C4-2B (cell line): ENCODE measurements at regions not wholly inside any gene's neighbourhood (a gene's known extent, or its start where the extent isn't known, plus 50 kb on each side); places are given as distances from the start of the nearest gene placed in this dataset.

Experiments
- H3K27ac ChIP-seq: fragments of 450-650 bp; 2 replicates; pipeline ENCODE4 v1.5.1; 2017
- ZFX ChIP-seq: fragments of 450-650 bp; IDR thresholded peaks from 2 replicates; pipeline ENCODE4 v1.6.1; 2017
- TF ChIP-seq, protein P1 (sequence below): fragments of 450-650 bp; conservative IDR thresholded peaks from 2 replicates; pipeline ENCODE4 v1.5.1; 2017; ENCODE audit warnings: mild to moderate bottlenecking

DNA sequence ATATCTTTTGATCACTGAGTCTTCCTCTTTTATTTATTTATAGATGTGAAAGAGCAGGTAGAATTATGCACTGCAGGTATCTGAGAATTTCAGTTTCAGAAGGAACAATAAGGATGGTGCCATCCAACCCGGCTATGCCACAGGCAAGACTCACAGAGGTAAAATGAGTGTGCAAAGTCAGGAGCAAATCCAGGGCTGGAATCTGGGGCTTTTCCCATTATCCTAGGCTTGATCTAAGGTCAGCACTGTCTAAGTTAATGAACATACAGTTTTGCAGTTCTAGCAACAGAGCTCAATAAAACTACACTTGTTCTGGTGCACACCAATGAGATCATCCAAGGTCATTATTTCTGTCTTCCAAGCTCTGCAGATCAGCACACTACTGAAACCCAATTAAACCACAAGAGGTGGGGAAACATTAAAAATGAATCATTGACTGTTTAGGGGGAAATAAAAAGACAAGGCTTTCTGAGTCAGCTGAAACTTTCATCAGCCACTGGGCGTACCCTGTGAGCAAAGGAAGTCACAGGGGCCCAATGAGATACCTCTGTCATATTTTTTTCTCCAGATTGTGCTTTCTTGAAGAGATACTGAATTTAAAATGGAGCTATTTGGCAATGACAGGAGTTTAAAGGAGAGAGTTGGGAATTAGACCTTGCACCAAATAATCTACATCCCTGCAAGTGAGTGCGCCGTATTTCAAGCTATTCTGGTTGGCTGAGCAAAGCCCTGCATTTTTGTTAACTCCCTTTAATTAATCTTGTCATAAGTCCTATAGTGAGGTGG lies 662.2 kb upstream of the ZNF608 start:
- peak overlapping the region; percentile 50; the same call in 1 of the 2 replicates for H3K27ac ChIP-seq
- TF ChIP-seq ZFX, result no peak
- TF ChIP-seq, protein P1, sequence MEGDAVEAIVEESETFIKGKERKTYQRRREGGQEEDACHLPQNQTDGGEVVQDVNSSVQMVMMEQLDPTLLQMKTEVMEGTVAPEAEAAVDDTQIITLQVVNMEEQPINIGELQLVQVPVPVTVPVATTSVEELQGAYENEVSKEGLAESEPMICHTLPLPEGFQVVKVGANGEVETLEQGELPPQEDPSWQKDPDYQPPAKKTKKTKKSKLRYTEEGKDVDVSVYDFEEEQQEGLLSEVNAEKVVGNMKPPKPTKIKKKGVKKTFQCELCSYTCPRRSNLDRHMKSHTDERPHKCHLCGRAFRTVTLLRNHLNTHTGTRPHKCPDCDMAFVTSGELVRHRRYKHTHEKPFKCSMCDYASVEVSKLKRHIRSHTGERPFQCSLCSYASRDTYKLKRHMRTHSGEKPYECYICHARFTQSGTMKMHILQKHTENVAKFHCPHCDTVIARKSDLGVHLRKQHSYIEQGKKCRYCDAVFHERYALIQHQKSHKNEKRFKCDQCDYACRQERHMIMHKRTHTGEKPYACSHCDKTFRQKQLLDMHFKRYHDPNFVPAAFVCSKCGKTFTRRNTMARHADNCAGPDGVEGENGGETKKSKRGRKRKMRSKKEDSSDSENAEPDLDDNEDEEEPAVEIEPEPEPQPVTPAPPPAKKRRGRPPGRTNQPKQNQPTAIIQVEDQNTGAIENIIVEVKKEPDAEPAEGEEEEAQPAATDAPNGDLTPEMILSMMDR, result no peak

DNA sequence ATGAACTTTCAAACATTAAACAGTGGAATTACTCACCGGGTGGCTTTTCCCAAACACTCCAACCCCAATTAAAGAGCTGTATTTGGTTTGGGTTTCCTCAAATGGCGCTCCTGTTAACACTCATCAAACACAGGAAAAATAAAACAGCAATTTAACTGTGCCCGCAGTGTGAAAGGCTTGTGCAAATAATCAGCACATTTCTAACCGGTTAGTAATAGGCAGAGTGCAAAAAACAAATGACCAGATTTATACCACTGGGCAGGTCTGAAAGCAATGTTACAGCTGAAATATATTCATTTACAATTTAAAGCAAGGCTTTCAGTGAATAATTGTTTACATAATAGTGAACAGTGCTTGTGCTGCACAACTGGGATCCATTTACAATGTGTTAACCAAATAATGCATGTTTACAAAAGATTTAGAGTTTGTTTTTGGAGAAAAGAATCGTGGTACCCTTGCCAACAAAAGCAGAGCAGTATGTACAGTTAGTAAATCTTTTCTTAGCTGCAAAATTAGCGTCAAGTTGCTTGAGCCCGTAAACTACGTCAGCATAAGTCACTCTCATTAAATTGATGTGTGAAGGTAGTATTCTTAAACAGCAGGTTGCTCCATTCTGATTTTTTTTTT lies 662.9 kb upstream of the ZNF608 start:
- H3K27ac ChIP-seq, result peak overlapping the region; percentile 74; the same call in 1 of the 2 replicates
- TF ChIP-seq, protein P1, result no peak
- TF ChIP-seq ZFX, result no peak

DNA sequence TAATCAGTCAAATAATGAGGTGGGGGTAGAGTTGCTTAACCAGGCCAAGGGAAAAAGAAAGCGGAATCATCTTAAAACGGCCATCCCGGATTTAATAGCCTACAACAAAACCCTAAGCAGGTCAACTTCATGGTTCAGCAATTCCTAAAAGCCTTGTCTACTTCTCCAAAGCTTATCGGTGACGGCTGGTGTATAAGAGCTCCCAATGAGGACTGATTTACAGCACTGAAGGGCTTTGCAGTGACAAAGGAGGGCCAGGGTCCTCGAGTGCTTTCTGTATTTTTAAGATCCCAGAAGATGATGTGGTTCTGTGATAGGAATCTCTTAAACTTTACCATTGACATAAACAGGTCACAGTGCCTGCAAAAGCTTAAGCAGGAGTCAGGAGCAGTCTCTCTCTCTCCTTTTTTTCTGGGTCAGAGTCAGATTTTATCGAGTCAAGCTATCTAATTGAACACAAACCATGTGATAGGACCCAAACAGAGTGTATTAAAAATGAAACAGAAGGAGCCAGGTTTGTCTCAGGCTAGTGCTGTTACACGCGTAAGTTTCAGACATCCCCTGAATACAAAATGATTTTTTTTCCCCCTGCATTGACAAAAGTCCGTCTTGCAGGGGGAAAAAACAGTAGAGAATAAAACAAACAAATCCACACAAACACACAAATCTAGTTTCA lies 663.6 kb upstream of the ZNF608 start:
- no peak for TF ChIP-seq ZFX
- TF ChIP-seq, protein P1, result no peak
- peak overlapping the region; percentile 74; the same call in 1 of the 2 replicates for H3K27ac ChIP-seq

DNA sequence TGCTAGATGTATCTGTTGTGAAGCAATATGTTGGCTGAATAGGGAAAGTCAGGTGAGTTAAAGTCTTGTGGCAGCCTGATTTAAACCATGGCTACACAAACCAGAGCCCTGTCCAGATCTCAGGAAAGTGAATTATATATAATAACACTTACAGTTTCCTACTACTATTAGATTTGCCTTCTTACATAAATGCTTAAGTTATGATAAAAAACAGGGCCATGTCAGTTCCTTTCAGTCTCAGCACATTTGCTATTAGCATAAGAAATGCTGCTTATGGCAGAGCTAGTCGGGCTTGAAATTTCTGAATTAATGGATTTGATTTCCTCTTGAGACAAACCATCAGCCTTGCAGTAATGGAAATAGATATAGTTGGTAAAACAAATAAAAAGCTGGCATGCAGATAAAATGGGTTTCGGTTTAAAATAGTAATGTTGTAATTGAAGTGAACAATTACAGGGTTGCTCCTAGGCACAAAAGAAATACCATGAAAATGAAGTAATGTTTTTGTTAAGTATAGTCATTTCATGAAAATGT lies 664.2 kb upstream of the ZNF608 start:
- TF ChIP-seq ZFX, result no peak
- TF ChIP-seq, protein P1, result no peak
- H3K27ac ChIP-seq, result peak overlapping the region; percentile 74; the same call in 1 of the 2 replicates

DNA sequence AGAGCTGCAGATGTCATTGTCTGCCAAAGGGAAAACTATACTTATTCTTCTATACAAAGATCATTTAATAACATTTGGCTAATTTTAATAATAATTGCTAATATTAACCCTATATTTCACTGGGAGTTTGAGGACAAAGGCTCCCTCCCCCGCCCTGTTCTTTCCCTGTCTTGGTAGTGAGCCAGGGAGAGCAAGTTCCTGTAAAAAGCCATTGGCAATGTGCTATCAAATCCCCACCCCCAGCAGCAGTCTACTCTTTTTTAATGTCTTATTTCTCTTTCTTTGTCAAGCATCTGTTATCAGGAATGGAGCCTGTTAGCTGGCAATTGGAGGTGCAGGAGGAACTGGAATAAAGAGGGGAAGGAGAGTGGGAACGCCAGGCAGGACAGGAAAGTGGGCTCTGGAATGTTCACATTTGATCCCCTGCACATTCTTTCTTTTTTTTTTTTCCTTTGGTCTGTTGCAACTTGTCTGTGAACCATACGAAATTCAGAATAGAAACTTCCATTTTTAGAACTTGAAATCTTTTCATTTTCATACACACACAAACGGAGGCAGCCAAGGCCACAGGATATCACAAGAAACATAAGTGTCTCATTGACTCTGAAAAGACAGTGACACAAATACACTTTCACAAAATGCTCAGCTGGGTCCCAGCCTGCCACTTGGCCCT lies 664.8 kb upstream of the ZNF608 start:
- TF ChIP-seq, protein P1, result no peak
- no peak for TF ChIP-seq ZFX
- peak overlapping the region; percentile 44; the same call in 1 of the 2 replicates for H3K27ac ChIP-seq

DNA sequence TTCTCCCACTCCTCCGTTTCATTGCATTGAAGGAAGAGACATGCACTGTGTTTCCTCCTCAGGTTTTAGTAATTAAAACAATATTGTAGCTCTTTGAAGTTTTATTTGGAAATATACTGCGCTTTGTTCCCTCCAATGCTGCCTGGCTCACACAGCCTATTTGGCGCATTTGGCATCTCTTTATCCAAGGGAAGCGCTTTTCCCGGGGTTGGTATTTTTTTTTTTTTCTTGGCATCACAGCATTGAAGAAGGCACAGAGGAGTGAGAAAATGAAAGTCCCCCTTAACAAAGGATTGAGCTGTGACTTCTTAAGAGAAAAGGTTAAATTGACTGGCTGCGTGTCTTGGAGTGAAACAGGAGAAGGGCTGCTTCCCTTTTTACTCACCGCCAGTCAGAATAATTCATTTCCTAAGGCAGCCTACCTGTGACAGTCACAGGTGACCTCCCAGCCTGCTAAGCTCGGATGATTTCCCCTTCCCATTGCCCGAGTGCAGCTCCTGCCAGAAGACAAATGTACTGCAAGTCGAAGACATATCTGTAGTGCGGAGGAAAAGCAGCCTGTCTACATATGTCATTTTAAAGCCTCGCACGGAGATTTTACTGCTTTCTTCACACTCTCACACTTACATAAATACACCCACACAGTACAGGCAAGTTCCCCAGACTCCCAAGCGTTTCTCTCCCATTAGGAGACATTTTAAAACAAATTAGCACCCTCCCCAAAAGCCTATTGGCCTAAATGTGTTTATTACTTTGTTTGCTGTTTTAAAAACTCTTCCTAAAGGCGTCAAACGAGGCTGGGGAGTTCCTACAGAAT lies 665.5 kb upstream of the ZNF608 start:
- TF ChIP-seq, protein P1, result no peak
- TF ChIP-seq ZFX, result no peak
- peak overlapping the region; percentile 44; the same call in 1 of the 2 replicates for H3K27ac ChIP-seq
